Gastroesophageal sphincter (tissue), 3 donors: ENCODE measurements at regions not wholly inside any gene's neighbourhood (a gene's known extent, or its start where the extent isn't known, plus 50 kb on each side); places are given as distances from the start of the nearest gene placed in this dataset.

Experiments used
- POLR2AphosphoS5 ChIP-seq: sonication (generic); formaldehyde crosslinking; IDR thresholded peaks from one replicate; pipeline ENCODE4 v1.6.1; 2017; ENCODE audit warnings: antibody characterized with exemption
- TF ChIP-seq, protein P1 (sequence below), 4 experiments: fragments of 200-600 bp in 2 of 4; fragments of 450-650 bp in 2 of 4; sonication (generic) in 1 of 4; IDR thresholded peaks; one replicate each; pipeline ENCODE4 v1.5.1; 2017 to 2019; ENCODE audit warnings: antibody characterized with exemption in 4 of 4, mild to moderate bottlenecking in 2 of 4, moderate library complexity in 2 of 4

- TF ChIP-seq, protein P1, sequence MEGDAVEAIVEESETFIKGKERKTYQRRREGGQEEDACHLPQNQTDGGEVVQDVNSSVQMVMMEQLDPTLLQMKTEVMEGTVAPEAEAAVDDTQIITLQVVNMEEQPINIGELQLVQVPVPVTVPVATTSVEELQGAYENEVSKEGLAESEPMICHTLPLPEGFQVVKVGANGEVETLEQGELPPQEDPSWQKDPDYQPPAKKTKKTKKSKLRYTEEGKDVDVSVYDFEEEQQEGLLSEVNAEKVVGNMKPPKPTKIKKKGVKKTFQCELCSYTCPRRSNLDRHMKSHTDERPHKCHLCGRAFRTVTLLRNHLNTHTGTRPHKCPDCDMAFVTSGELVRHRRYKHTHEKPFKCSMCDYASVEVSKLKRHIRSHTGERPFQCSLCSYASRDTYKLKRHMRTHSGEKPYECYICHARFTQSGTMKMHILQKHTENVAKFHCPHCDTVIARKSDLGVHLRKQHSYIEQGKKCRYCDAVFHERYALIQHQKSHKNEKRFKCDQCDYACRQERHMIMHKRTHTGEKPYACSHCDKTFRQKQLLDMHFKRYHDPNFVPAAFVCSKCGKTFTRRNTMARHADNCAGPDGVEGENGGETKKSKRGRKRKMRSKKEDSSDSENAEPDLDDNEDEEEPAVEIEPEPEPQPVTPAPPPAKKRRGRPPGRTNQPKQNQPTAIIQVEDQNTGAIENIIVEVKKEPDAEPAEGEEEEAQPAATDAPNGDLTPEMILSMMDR (IDR thresholded peaks at IDR 0.05): no peak
- TF ChIP-seq POLR2AphosphoS5: no peak
These were observed 403.5 kb downstream of the USP25 start for GRCh38 chr21:16133248-16133647.
